IMR-90 (cell line): ENCODE measurements at regions not wholly inside any gene's neighbourhood (a gene's known extent, or its start where the extent isn't known, plus 50 kb on each side); places are given as distances from the start of the nearest gene placed in this dataset.

ENCODE experiments used
- CTCF ChIP-seq: conservative IDR thresholded peaks from 2 replicates; pipeline ENCODE4 v1.5.1; 2012; ENCODE audit warnings: mild to moderate bottlenecking, low read depth, low read length, improper control_type of control experiment
- MAZ ChIP-seq: IDR thresholded peaks from 2 replicates; pipeline ENCODE4 v1.6.1; 2012; ENCODE audit warnings: low read depth, mild to moderate bottlenecking, low read length, improper control_type of control experiment, moderate library complexity, borderline replicate concordance
- POLR2A ChIP-seq: IDR thresholded peaks from 2 replicates; pipeline ENCODE4 v1.6.1; 2012; ENCODE audit warnings: mild to moderate bottlenecking, low read depth, low read length
- RAD21 ChIP-seq: IDR thresholded peaks from 2 replicates; pipeline ENCODE4 v1.6.1; 2012; ENCODE audit warnings: low read length, improper control_type of control experiment
- SMC3 ChIP-seq: fragments of 150-350 bp; IDR thresholded peaks from 2 replicates; pipeline ENCODE4 v1.6.1; 2016; ENCODE audit warnings: low read depth, mild to moderate bottlenecking, antibody characterized with exemption, low read length, moderate library complexity
- USF2 ChIP-seq: fragments of 150-350 bp; IDR thresholded peaks from 2 replicates; pipeline ENCODE4 v1.6.1; 2017; ENCODE audit warnings: mild to moderate bottlenecking, antibody characterized with exemption, low read length, low read depth

- no peak for TF ChIP-seq SMC3
- TF ChIP-seq POLR2A: no peak
- no peak for TF ChIP-seq CTCF
- no peak for TF ChIP-seq MAZ
- TF ChIP-seq RAD21: no peak
- TF ChIP-seq USF2: no peak
Observed at GRCh38 chr2:143949121-143949848, 570.6 kb downstream of the ZEB2 start.
